Osteoblast (primary cell): ENCODE measurements at regions not wholly inside any gene's neighbourhood (a gene's known extent, or its start where the extent isn't known, plus 50 kb on each side); places are given as distances from the start of the nearest gene placed in this dataset.

ENCODE experiments used
- DNase-seq: peaks from one replicate; pipeline ENCODE4 v3.0.0; 2011; ENCODE audit warnings: low spot score, mixed read lengths; ENCODE audit not compliant: insufficient read length; ENCODE audit errors: missing footprints
- H2AFZ ChIP-seq: 2 replicates; pipeline ENCODE4 v1.6.0; 2011; ENCODE audit warnings: mild to moderate bottlenecking, low read length
- H3K27ac ChIP-seq: 2 replicates; pipeline ENCODE4 v1.5.1; 2011; ENCODE audit warnings: mild to moderate bottlenecking, low read depth, low read length, moderate library complexity
- H3K27me3 ChIP-seq: 2 replicates; pipeline ENCODE4 v1.6.0; 2012; ENCODE audit warnings: mild to moderate bottlenecking, control low read depth, inconsistent platforms, low read length, moderate library complexity; ENCODE audit not compliant: insufficient read depth
- H3K36me3 ChIP-seq: 2 replicates; pipeline ENCODE4 v1.5.1; 2011; ENCODE audit warnings: mild to moderate bottlenecking, low read length, control low read depth, moderate library complexity; ENCODE audit not compliant: insufficient read depth
- H3K4me1 ChIP-seq: 2 replicates; pipeline ENCODE4 v1.5.1; 2011; ENCODE audit warnings: mild to moderate bottlenecking, low read length, control low read depth, moderate library complexity; ENCODE audit not compliant: insufficient read depth
- H3K4me2 ChIP-seq: 2 replicates; pipeline ENCODE4 v1.6.0; 2011; ENCODE audit warnings: mild to moderate bottlenecking, low read length; ENCODE audit not compliant: insufficient read depth
- H3K4me3 ChIP-seq: fragments of 200-600 bp; sonication (generic); 3 replicates; pipeline ENCODE4 v1.5.1; 2012; ENCODE audit warnings: mild to moderate bottlenecking, low read length, inconsistent platforms; ENCODE audit not compliant: insufficient read depth
- H3K79me2 ChIP-seq: 2 replicates; pipeline ENCODE4 v1.6.0; 2012; ENCODE audit warnings: mild to moderate bottlenecking, low read length, control low read depth, inconsistent platforms; ENCODE audit not compliant: insufficient read depth
- H3K9me3 ChIP-seq: 2 replicates; pipeline ENCODE4 v1.5.1; 2011; ENCODE audit warnings: low read depth, low read length, control low read depth
- H4K20me1 ChIP-seq: 2 replicates; pipeline ENCODE4 v1.6.0; 2012; ENCODE audit warnings: mild to moderate bottlenecking, low read length, control low read depth; ENCODE audit not compliant: insufficient read depth
- TF ChIP-seq, protein P1 (sequence below): IDR thresholded peaks from 2 replicates; pipeline ENCODE4 v1.5.1; 2011; ENCODE audit warnings: mild to moderate bottlenecking, low read depth, low read length, moderate library complexity; ENCODE audit errors: extremely low read depth

DNA sequence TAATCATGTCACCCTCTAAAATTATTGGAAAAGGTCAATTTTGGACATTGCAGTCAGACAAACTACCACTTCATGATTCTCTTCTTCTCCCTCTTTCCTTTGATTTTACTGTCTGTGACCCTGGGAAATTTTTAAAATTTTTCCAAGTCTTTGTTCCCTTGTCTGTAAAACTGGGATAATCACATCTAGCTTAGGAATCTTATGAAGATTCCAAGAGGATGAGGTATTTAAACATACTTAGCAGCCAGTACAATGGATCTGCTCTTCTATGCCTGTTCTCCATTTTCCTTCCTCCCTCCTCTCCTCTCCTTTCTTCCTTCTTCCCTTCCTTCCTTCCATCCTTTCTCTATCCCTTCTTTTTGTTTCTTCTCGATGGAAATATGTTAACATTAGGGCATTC, 651.6 kb upstream of the MARCKS start:
- peak overlapping the region; percentile 61 for H2AFZ ChIP-seq

DNA sequence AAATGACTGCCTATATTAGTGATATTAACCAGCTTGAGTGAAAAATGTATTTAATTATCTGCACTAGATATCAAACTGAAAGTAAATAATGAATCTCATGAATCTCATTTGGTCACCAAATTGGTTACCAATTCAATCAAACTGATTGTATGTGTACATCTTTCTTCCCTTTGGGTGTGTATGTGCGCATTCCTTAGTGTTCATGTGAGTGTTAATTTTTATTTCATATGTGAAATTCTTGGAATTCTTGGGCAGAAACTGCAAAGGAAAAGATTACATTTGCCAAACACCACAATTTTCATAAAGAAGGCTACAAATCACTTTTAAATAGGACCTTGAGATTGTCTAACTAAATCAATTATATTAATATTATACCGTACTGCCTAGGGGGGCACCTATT, 648.4 kb upstream of the MARCKS start:
- Histone ChIP-seq H3K36me3 (no peaks in the 10 kb centered on the region), H3K27me3 (no peaks in the 10 kb centered on the region), H2AFZ (peak overlapping the region; percentile 57), H3K4me3 (no peak overlapping the region), H3K4me2 (peak overlapping the region; percentile 41), H3K27ac (no peak overlapping the region), H4K20me1 (no peaks in the 10 kb centered on the region), H3K79me2 (no peaks in the 10 kb centered on the region), H3K4me1 (peaks cover 4% of the 10 kb centered on the region), H3K9me3 (no peaks in the 10 kb centered on the region)
- TF ChIP-seq, protein P1, sequence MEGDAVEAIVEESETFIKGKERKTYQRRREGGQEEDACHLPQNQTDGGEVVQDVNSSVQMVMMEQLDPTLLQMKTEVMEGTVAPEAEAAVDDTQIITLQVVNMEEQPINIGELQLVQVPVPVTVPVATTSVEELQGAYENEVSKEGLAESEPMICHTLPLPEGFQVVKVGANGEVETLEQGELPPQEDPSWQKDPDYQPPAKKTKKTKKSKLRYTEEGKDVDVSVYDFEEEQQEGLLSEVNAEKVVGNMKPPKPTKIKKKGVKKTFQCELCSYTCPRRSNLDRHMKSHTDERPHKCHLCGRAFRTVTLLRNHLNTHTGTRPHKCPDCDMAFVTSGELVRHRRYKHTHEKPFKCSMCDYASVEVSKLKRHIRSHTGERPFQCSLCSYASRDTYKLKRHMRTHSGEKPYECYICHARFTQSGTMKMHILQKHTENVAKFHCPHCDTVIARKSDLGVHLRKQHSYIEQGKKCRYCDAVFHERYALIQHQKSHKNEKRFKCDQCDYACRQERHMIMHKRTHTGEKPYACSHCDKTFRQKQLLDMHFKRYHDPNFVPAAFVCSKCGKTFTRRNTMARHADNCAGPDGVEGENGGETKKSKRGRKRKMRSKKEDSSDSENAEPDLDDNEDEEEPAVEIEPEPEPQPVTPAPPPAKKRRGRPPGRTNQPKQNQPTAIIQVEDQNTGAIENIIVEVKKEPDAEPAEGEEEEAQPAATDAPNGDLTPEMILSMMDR = no peak
- no peak for DNase-seq

More for the DNA sequence above, 651.6 kb upstream of the MARCKS start:
- Histone ChIP-seq H3K4me2 (no peak overlapping the region), H3K4me1 (peaks cover 4% of the 10 kb centered on the region), H3K36me3 (no peaks in the 10 kb centered on the region), H3K27ac (no peak overlapping the region), H3K9me3 (no peaks in the 10 kb centered on the region), H3K27me3 (no peaks in the 10 kb centered on the region), H3K79me2 (no peaks in the 10 kb centered on the region), H3K4me3 (no peak overlapping the region), H4K20me1 (no peaks in the 10 kb centered on the region)
- TF ChIP-seq, protein P1 = no peak
- no peak for DNase-seq

DNA sequence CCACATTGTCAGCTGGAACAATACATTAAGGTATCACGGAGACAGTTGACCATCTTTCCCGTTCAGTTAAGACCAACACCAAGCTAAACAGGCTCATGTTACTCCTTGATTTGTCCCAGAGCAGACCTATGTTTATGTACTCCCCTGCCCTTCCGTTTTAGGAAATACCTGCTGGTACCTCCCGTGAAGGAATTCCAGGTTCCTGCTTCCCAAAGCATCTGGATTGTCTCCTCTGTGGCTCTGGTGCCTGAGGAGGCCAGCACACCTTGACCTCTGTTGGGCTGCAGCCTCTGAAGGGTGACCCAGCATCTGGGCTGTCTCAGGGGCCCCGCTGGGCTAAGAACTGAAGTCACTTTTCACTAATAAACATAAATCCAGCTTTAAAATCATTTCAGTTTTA, 647.8 kb upstream of the MARCKS start:
- Histone ChIP-seq H3K4me3 (no peak overlapping the region), H3K27me3 (no peaks in the 10 kb centered on the region), H2AFZ (peak overlapping the region; percentile 54), H3K4me2 (no peak overlapping the region), H3K4me1 (peaks cover 4% of the 10 kb centered on the region), H3K79me2 (no peaks in the 10 kb centered on the region), H3K27ac (no peak overlapping the region), H3K9me3 (no peaks in the 10 kb centered on the region), H4K20me1 (no peaks in the 10 kb centered on the region), H3K36me3 (no peaks in the 10 kb centered on the region)
- TF ChIP-seq, protein P1 = no peak
- no peak for DNase-seq

- Histone ChIP-seq H3K4me3 (no peak overlapping the region), H4K20me1 (no peaks in the 10 kb centered on the region), H3K4me1 (peaks cover 4% of the 10 kb centered on the region), H3K4me2 (no peak overlapping the region), H3K27ac (no peak overlapping the region), H3K36me3 (no peaks in the 10 kb centered on the region), H3K27me3 (no peaks in the 10 kb centered on the region), H3K9me3 (no peaks in the 10 kb centered on the region), H2AFZ (no peak overlapping the region), H3K79me2 (no peaks in the 10 kb centered on the region)
- no peak for DNase-seq
- TF ChIP-seq, protein P1 = no peak
These were observed 646.0 kb upstream of the MARCKS start for GRCh38 chr6:113211170-113211569.
